ENCODE measurements at regions not wholly inside any gene's neighbourhood (a gene's known extent, or its start where the extent isn't known, plus 50 kb on each side); places are given as distances from the start of the nearest gene placed in this dataset.

- WGBS (ENCODE audit: insufficient coverage) = no CpG with 5 or more reads among the region's 2 CpGs
- ChIA-PET POLR2A (interaction anchor here (0.7 kb wide), 1 partner anchor 203 kb away, joined by 4 read pairs; no protein-coding TSS in a partner anchor), CTCF (interaction anchor here (0.8 kb wide), 1 partner anchor 14 kb away, joined by 4 read pairs; no protein-coding TSS in a partner anchor)
Observed at GRCh38 chr3:152779653-152780052, 55.3 kb upstream of the P2RY1 start.

GRCh38 chr3:152780553-152780952, 54.4 kb upstream of the P2RY1 start:
- no peak overlapping the region for H3K27ac ChIP-seq (ENCODE audit: insufficient read depth in 1 of 2, low read depth in 1 of 2, low read length in 2 of 2, poor library complexity in 1 of 2, severe bottlenecking in 2 of 2)
- peaks cover 0 to 7% (median 2%) of the 10 kb centered on the region in 5 experiments for H3K9me3 ChIP-seq (ENCODE audit: control extremely low read depth in 1 of 5, control insufficient read depth in 4 of 5, insufficient read depth in 2 of 5, low read depth in 1 of 5, low read length in 4 of 5)
- DNase-seq = no peak
- H3K4me1 ChIP-seq (ENCODE audit: control extremely low read depth in 1 of 4, control insufficient read depth in 4 of 4, insufficient read depth in 4 of 4, low read length in 3 of 4) = no peaks in the 10 kb centered on the region
- POLR2A ChIA-PET = no interaction called here
- no peak overlapping the region for H3K4me3 ChIP-seq (ENCODE audit: control insufficient read depth in 1 of 7, extremely low read depth in 1 of 7, insufficient read depth in 4 of 7, low read depth in 2 of 7, low read length in 6 of 7)
- CTCF ChIA-PET = no interaction called here
- H3K27me3 ChIP-seq (replicated peaks in 2 of 5; ENCODE audit: control insufficient read depth in 4 of 5, insufficient read depth in 5 of 5, low read length in 4 of 5) = no peaks in the 10 kb centered on the region
- no peaks in the 10 kb centered on the region for H3K36me3 ChIP-seq (ENCODE audit: control insufficient read depth in 4 of 4, insufficient read depth in 4 of 4, low read length in 3 of 4)
- no CpG with 5 or more reads among the region's 2 CpGs for WGBS (ENCODE audit: insufficient coverage)

More at GRCh38 chr3:152779653-152780052, 55.3 kb upstream of the P2RY1 start:
- no peaks in the 10 kb centered on the region for H3K36me3 ChIP-seq (ENCODE audit: control insufficient read depth in 4 of 4, insufficient read depth in 4 of 4, low read length in 3 of 4)
- H3K4me3 ChIP-seq (ENCODE audit: control insufficient read depth in 1 of 7, extremely low read depth in 1 of 7, insufficient read depth in 4 of 7, low read depth in 2 of 7, low read length in 6 of 7) = no peak overlapping the region
- H3K27ac ChIP-seq (ENCODE audit: insufficient read depth in 1 of 2, low read depth in 1 of 2, low read length in 2 of 2, poor library complexity in 1 of 2, severe bottlenecking in 2 of 2) = no peak overlapping the region
- no peaks in the 10 kb centered on the region for H3K27me3 ChIP-seq (replicated peaks in 2 of 5; ENCODE audit: control insufficient read depth in 4 of 5, insufficient read depth in 5 of 5, low read length in 4 of 5)
- no peak for DNase-seq
- H3K4me1 ChIP-seq (ENCODE audit: control extremely low read depth in 1 of 4, control insufficient read depth in 4 of 4, insufficient read depth in 4 of 4, low read length in 3 of 4) = no peaks in the 10 kb centered on the region
- peaks cover 0 to 4% (median 0%) of the 10 kb centered on the region in 5 experiments for H3K9me3 ChIP-seq (ENCODE audit: control extremely low read depth in 1 of 5, control insufficient read depth in 4 of 5, insufficient read depth in 2 of 5, low read depth in 1 of 5, low read length in 4 of 5)

- Histone ChIP-seq H3K27ac (ENCODE audit: insufficient read depth in 1 of 2, low read depth in 1 of 2, low read length in 2 of 2, poor library complexity in 1 of 2, severe bottlenecking in 2 of 2) (no peak overlapping the region), H3K4me3 (ENCODE audit: control insufficient read depth in 1 of 7, extremely low read depth in 1 of 7, insufficient read depth in 4 of 7, low read depth in 2 of 7, low read length in 6 of 7) (no peak overlapping the region), H3K4me1 (ENCODE audit: control extremely low read depth in 1 of 4, control insufficient read depth in 4 of 4, insufficient read depth in 4 of 4, low read length in 3 of 4) (no peaks in the 10 kb centered on the region), H3K36me3 (ENCODE audit: control insufficient read depth in 4 of 4, insufficient read depth in 4 of 4, low read length in 3 of 4) (no peaks in the 10 kb centered on the region), H3K9me3 (ENCODE audit: control extremely low read depth in 1 of 5, control insufficient read depth in 4 of 5, insufficient read depth in 2 of 5, low read depth in 1 of 5, low read length in 4 of 5) (peaks cover 0 to 13% (median 6%) of the 10 kb centered on the region in 5 experiments), H3K27me3 (replicated peaks in 2 of 5; ENCODE audit: control insufficient read depth in 4 of 5, insufficient read depth in 5 of 5, low read length in 4 of 5) (no peaks in the 10 kb centered on the region)
- ChIA-PET CTCF (no interaction called here), POLR2A (no interaction called here)
- no peak for DNase-seq
- WGBS (ENCODE audit: insufficient coverage) = 95% methylated on average over 4 of the region's 4 CpGs
Observed at GRCh38 chr3:152785051-152785450, 49.9 kb upstream of the P2RY1 start.
